HEK293 (cell line): ENCODE measurements at regions not wholly inside any gene's neighbourhood (a gene's known extent, or its start where the extent isn't known, plus 50 kb on each side); places are given as distances from the start of the nearest gene placed in this dataset.

Experiments
- CTCF ChIA-PET: fragments of 350-600 bp; formaldehyde crosslinking; extraction: SDS; loops from one replicate; lab custom pipeline; 2021; ENCODE audit warnings: antibody characterized with exemption; lab: Yijun Ruan, JAX
- POLR2A ChIA-PET: fragments of 300-600 bp; formaldehyde crosslinking; extraction: SDS; loops from one replicate; lab custom pipeline; 2020; ENCODE audit warnings: antibody characterized with exemption, inconsistent platforms; lab: Yijun Ruan, JAX
- H3K27ac ChIP-seq: fragments of 200-500 bp; sonication (Bioruptor generic); 2 replicates; pipeline ENCODE4 v1.5.1; 2014; ENCODE audit warnings: low read depth, low read length, control low read depth, inconsistent platforms; ENCODE audit errors: extremely low read depth
- H3K36me3 ChIP-seq, 2 experiments: fragments of 200-500 bp in 1 of 2; sonication (Bioruptor generic) in 1 of 2; 1 replicate in 1 of 2; 2 replicates in 1 of 2; pipeline ENCODE4 v1.5.1; 2014 to 2017; ENCODE audit warnings: inconsistent platforms in 2 of 2, low read length in 2 of 2; ENCODE audit not compliant: control insufficient read depth in 2 of 2, insufficient read depth in 1 of 2
- H3K4me1 ChIP-seq: fragments of 200-500 bp; sonication (Bioruptor generic); 2 replicates; pipeline ENCODE4 v1.5.1; 2014; ENCODE audit warnings: mild to moderate bottlenecking, low read length, inconsistent platforms; ENCODE audit not compliant: control insufficient read depth, insufficient read depth
- H3K4me3 ChIP-seq: 2 replicates; pipeline ENCODE4 v1.5.1; 2011; ENCODE audit warnings: low read depth, mild to moderate bottlenecking, control low read depth, low read length, moderate library complexity
- H3K9me3 ChIP-seq: fragments of 200-500 bp; sonication (Bioruptor generic); 2 replicates; pipeline ENCODE4 v1.5.1; 2014; ENCODE audit warnings: low read depth, low read length, inconsistent platforms; ENCODE audit not compliant: control insufficient read depth, insufficient read depth
- EGR2 ChIP-seq: fragments of 450-650 bp; formaldehyde crosslinking; IDR thresholded peaks from 2 replicates; pipeline ENCODE4 v1.5.1; 2016; ENCODE audit warnings: low read depth, missing biosample characterization, missing genetic modification characterization
- HIC1 ChIP-seq: fragments of 450-650 bp; formaldehyde crosslinking; IDR thresholded peaks from 2 replicates; pipeline ENCODE4 v1.5.1; 2016; ENCODE audit warnings: missing biosample characterization, missing genetic modification characterization
- HOXC10 ChIP-seq: sonication (generic); formaldehyde crosslinking; IDR thresholded peaks from 2 replicates; pipeline ENCODE4 v1.8.1; 2023; ENCODE audit warnings: mild to moderate bottlenecking, missing genetic modification reagents
- SCRT1 ChIP-seq: fragments of 450-650 bp; formaldehyde crosslinking; IDR thresholded peaks from 2 replicates; pipeline ENCODE4 v1.5.1; 2016; ENCODE audit warnings: missing biosample characterization, missing genetic modification characterization, borderline replicate concordance
- YY2 ChIP-seq: fragments of 450-650 bp; formaldehyde crosslinking; IDR thresholded peaks from 2 replicates; pipeline ENCODE4 v1.5.1; 2016; ENCODE audit warnings: missing biosample characterization, missing genetic modification characterization
- ZBTB6 ChIP-seq: fragments of 450-650 bp; formaldehyde crosslinking; IDR thresholded peaks from 2 replicates; pipeline ENCODE4 v1.5.1; 2017; ENCODE audit warnings: missing biosample characterization, missing genetic modification characterization
- ZBTB7A ChIP-seq: fragments of 450-650 bp; formaldehyde crosslinking; IDR thresholded peaks from 2 replicates; pipeline ENCODE4 v1.5.1; 2016; ENCODE audit warnings: low read depth, missing biosample characterization, missing genetic modification characterization
- ZNF114 ChIP-seq: fragments of 450-650 bp; formaldehyde crosslinking; IDR thresholded peaks from 2 replicates; pipeline ENCODE4 v1.5.0; 2017; ENCODE audit warnings: missing biosample characterization, missing genetic modification characterization
- ZNF132 ChIP-seq: fragments of 450-650 bp; formaldehyde crosslinking; IDR thresholded peaks from 2 replicates; pipeline ENCODE4 v1.5.1; 2017; ENCODE audit warnings: missing biosample characterization, missing genetic modification characterization, borderline replicate concordance
- ZNF140 ChIP-seq: fragments of 450-650 bp; formaldehyde crosslinking; IDR thresholded peaks from 2 replicates; pipeline ENCODE4 v1.5.1; 2016; ENCODE audit warnings: missing biosample characterization, missing genetic modification characterization
- ZNF169 ChIP-seq: fragments of 450-650 bp; formaldehyde crosslinking; IDR thresholded peaks from 2 replicates; pipeline ENCODE4 v1.5.1; 2016; ENCODE audit warnings: missing biosample characterization, missing genetic modification characterization
- ZNF202 ChIP-seq: fragments of 450-650 bp; formaldehyde crosslinking; IDR thresholded peaks from 2 replicates; pipeline ENCODE4 v1.5.1; 2016; ENCODE audit warnings: missing biosample characterization, missing genetic modification characterization, borderline replicate concordance
- ZNF214 ChIP-seq: fragments of 450-650 bp; formaldehyde crosslinking; IDR thresholded peaks from 2 replicates; pipeline ENCODE4 v1.5.1; 2017; ENCODE audit warnings: missing biosample characterization, mild to moderate bottlenecking, missing genetic modification characterization, borderline replicate concordance
- ZNF223 ChIP-seq: fragments of 450-650 bp; formaldehyde crosslinking; IDR thresholded peaks from 2 replicates; pipeline ENCODE4 v1.5.1; 2016; ENCODE audit warnings: missing biosample characterization, missing genetic modification characterization
- ZNF248 ChIP-seq: fragments of 450-650 bp; formaldehyde crosslinking; IDR thresholded peaks from 2 replicates; pipeline ENCODE4 v1.5.1; 2017; ENCODE audit warnings: missing biosample characterization, missing genetic modification characterization
- ZNF416 ChIP-seq: fragments of 450-650 bp; formaldehyde crosslinking; IDR thresholded peaks from 2 replicates; pipeline ENCODE4 v1.5.1; 2016; ENCODE audit warnings: missing biosample characterization, missing genetic modification characterization
- ZNF426 ChIP-seq: fragments of 450-650 bp; formaldehyde crosslinking; IDR thresholded peaks from 2 replicates; pipeline ENCODE4 v1.5.1; 2017; ENCODE audit warnings: missing biosample characterization, missing genetic modification characterization, mild to moderate bottlenecking, inconsistent platforms, moderate library complexity
- ZNF433 ChIP-seq: fragments of 450-650 bp; formaldehyde crosslinking; IDR thresholded peaks from 2 replicates; pipeline ENCODE4 v1.5.1; 2016; ENCODE audit warnings: missing biosample characterization, missing genetic modification characterization, low read depth
- ZNF473 ChIP-seq: fragments of 450-650 bp; formaldehyde crosslinking; IDR thresholded peaks from 2 replicates; pipeline ENCODE4 v1.5.1; 2017; ENCODE audit warnings: missing biosample characterization, missing genetic modification characterization
- ZNF513 ChIP-seq: fragments of 450-650 bp; IDR thresholded peaks from 2 replicates; pipeline ENCODE4 v1.5.1; 2018; ENCODE audit warnings: missing biosample characterization, missing genetic modification characterization
- ZNF560 ChIP-seq: fragments of 450-650 bp; formaldehyde crosslinking; IDR thresholded peaks from 2 replicates; pipeline ENCODE4 v1.5.1; 2017; ENCODE audit warnings: missing biosample characterization, missing genetic modification characterization, borderline replicate concordance
- ZNF626 ChIP-seq: fragments of 450-650 bp; sonication (Bioruptor Pico); formaldehyde crosslinking; IDR thresholded peaks from 2 replicates; pipeline ENCODE4 v1.5.1; 2018; ENCODE audit warnings: missing biosample characterization, missing genetic modification characterization, inconsistent platforms
- ZNF76 ChIP-seq: fragments of 450-650 bp; formaldehyde crosslinking; IDR thresholded peaks from 2 replicates; pipeline ENCODE4; 2016; ENCODE audit warnings: low read depth, missing biosample characterization, missing genetic modification characterization, borderline replicate concordance
- TF ChIP-seq, protein P1 (sequence below): fragments of 450-650 bp; formaldehyde crosslinking; IDR thresholded peaks from 2 replicates; pipeline ENCODE4 v1.5.0; 2017; ENCODE audit warnings: missing biosample characterization, missing genetic modification characterization, borderline replicate concordance
- TF ChIP-seq, protein P2 (sequence below): fragments of 450-650 bp; formaldehyde crosslinking; IDR thresholded peaks from 2 replicates; pipeline ENCODE4 v1.5.1; 2016; ENCODE audit warnings: missing biosample characterization, missing genetic modification characterization, borderline replicate concordance

GRCh38 chr11:128304116-128304515, 283.2 kb downstream of the ETS1 start:
- POLR2A ChIA-PET, result no interaction called here

DNA sequence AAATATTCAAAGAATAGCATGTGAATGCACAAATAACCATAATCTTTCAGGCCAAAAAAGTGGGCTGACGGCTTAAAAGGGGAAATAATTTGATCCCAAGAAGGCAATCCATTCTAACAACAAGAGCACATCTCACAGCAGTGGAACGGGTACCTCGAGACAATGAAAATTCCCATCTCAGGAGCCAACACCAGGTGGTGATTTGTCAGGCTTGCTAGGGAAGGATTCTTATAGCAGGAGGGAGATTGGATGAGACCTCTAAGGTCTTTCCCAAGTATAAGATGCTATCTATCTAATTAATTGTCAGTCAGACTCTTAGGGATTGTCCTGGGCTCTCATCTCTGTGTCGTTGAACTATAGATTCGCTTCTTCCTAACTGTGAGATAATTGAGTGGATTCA, 284.0 kb downstream of the ETS1 start:
- Histone ChIP-seq H3K27ac (no peak overlapping the region), H3K9me3 (no peaks in the 10 kb centered on the region), H3K4me3 (no peak overlapping the region), H3K36me3 (no peaks in the 10 kb centered on the region), H3K4me1 (no peaks in the 10 kb centered on the region)
- POLR2A ChIA-PET, result no interaction called here
- CTCF ChIA-PET, result interaction anchor here (1.0 to 1.6 kb wide), 3 partner anchors 18 to 329 kb away, joined by 3 to 5 read pairs (median 5); no protein-coding TSS in a partner anchor
- no peak for TF ChIP-seq ZNF223 (tag by site-specific recombination)
- no peak for TF ChIP-seq SCRT1
- TF ChIP-seq ZNF560 (tag by site-specific recombination), result no peak
- TF ChIP-seq, protein P1, sequence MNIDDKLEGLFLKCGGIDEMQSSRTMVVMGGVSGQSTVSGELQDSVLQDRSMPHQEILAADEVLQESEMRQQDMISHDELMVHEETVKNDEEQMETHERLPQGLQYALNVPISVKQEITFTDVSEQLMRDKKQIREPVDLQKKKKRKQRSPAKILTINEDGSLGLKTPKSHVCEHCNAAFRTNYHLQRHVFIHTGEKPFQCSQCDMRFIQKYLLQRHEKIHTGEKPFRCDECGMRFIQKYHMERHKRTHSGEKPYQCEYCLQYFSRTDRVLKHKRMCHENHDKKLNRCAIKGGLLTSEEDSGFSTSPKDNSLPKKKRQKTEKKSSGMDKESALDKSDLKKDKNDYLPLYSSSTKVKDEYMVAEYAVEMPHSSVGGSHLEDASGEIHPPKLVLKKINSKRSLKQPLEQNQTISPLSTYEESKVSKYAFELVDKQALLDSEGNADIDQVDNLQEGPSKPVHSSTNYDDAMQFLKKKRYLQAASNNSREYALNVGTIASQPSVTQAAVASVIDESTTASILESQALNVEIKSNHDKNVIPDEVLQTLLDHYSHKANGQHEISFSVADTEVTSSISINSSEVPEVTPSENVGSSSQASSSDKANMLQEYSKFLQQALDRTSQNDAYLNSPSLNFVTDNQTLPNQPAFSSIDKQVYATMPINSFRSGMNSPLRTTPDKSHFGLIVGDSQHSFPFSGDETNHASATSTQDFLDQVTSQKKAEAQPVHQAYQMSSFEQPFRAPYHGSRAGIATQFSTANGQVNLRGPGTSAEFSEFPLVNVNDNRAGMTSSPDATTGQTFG (tag by site-specific recombination), result no peak
- no peak for TF ChIP-seq HIC1
- no peak for TF ChIP-seq ZNF433 (tag by site-specific recombination)
- TF ChIP-seq ZNF76 (tag by site-specific recombination), result no peak
- TF ChIP-seq, protein P2, sequence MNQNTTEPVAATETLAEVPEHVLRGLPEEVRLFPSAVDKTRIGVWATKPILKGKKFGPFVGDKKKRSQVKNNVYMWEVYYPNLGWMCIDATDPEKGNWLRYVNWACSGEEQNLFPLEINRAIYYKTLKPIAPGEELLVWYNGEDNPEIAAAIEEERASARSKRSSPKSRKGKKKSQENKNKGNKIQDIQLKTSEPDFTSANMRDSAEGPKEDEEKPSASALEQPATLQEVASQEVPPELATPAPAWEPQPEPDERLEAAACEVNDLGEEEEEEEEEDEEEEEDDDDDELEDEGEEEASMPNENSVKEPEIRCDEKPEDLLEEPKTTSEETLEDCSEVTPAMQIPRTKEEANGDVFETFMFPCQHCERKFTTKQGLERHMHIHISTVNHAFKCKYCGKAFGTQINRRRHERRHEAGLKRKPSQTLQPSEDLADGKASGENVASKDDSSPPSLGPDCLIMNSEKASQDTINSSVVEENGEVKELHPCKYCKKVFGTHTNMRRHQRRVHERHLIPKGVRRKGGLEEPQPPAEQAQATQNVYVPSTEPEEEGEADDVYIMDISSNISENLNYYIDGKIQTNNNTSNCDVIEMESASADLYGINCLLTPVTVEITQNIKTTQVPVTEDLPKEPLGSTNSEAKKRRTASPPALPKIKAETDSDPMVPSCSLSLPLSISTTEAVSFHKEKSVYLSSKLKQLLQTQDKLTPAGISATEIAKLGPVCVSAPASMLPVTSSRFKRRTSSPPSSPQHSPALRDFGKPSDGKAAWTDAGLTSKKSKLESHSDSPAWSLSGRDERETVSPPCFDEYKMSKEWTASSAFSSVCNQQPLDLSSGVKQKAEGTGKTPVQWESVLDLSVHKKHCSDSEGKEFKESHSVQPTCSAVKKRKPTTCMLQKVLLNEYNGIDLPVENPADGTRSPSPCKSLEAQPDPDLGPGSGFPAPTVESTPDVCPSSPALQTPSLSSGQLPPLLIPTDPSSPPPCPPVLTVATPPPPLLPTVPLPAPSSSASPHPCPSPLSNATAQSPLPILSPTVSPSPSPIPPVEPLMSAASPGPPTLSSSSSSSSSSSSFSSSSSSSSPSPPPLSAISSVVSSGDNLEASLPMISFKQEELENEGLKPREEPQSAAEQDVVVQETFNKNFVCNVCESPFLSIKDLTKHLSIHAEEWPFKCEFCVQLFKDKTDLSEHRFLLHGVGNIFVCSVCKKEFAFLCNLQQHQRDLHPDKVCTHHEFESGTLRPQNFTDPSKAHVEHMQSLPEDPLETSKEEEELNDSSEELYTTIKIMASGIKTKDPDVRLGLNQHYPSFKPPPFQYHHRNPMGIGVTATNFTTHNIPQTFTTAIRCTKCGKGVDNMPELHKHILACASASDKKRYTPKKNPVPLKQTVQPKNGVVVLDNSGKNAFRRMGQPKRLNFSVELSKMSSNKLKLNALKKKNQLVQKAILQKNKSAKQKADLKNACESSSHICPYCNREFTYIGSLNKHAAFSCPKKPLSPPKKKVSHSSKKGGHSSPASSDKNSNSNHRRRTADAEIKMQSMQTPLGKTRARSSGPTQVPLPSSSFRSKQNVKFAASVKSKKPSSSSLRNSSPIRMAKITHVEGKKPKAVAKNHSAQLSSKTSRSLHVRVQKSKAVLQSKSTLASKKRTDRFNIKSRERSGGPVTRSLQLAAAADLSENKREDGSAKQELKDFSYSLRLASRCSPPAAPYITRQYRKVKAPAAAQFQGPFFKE, result no peak
- TF ChIP-seq ZNF248 (tag by site-specific recombination), result no peak
- TF ChIP-seq ZBTB6, result no peak
- no peak for TF ChIP-seq ZNF140 (tag by site-specific recombination)
- no peak for TF ChIP-seq ZNF114
- no peak for TF ChIP-seq ZNF214 (tag by site-specific recombination)
- TF ChIP-seq ZNF473 (tag by site-specific recombination), result no peak
- TF ChIP-seq ZNF416, result no peak

More at GRCh38 chr11:128304116-128304515, 283.2 kb downstream of the ETS1 start:
- CTCF ChIA-PET, result interaction anchor here (0.9 to 1.1 kb wide), 3 partner anchors 14 to 146 kb away, joined by 3 read pairs; no protein-coding TSS in a partner anchor
- Histone ChIP-seq H3K4me1 (no peaks in the 10 kb centered on the region), H3K36me3 (no peaks in the 10 kb centered on the region), H3K27ac (no peak overlapping the region)
- no peak for TF ChIP-seq HOXC10 (CRISPR knock-in tag)
- no peak for TF ChIP-seq ZNF426 (tag by site-specific recombination)
- TF ChIP-seq YY2, result no peak
- TF ChIP-seq ZNF76 (tag by site-specific recombination), result no peak
- TF ChIP-seq ZNF132 (tag by site-specific recombination), result no peak
- TF ChIP-seq EGR2 (tag by site-specific recombination), result no peak
- TF ChIP-seq ZNF513 (tag by site-specific recombination), result no peak
- TF ChIP-seq ZNF626 (tag by site-specific recombination), result no peak
- no peak for TF ChIP-seq ZNF169 (tag by site-specific recombination)
- no peak for TF ChIP-seq ZNF202
- no peak for TF ChIP-seq ZBTB7A
- TF ChIP-seq, all 188 proteins: peak for 0
- Histone ChIP-seq H3K4me3 (no peak overlapping the region), H3K9me3 (no peaks in the 10 kb centered on the region)
